ENCODE measurements at regions not wholly inside any gene's neighbourhood (a gene's known extent, or its start where the extent isn't known, plus 50 kb on each side); places are given as distances from the start of the nearest gene placed in this dataset.

GRCh38 chr20:57785061-57785460 lies 75.2 kb upstream of the PMEPA1 start:
- intact Hi-C loops (cut with DNase I), result no loop called here
- H3K36me3 ChIP-seq, result no peaks in the 10 kb centered on the region
- peak in 1 of 2 donors; percentile 41 for DNase-seq (ENCODE audit: low spot score in 2 of 2)
- H3K27me3 ChIP-seq, result no peaks in the 10 kb centered on the region
- no peak overlapping the region for H3K4me3 ChIP-seq
- H3K4me1 ChIP-seq, result no peaks in the 10 kb centered on the region
- H3K27ac ChIP-seq, result no peak overlapping the region
- TF ChIP-seq, protein P1, sequence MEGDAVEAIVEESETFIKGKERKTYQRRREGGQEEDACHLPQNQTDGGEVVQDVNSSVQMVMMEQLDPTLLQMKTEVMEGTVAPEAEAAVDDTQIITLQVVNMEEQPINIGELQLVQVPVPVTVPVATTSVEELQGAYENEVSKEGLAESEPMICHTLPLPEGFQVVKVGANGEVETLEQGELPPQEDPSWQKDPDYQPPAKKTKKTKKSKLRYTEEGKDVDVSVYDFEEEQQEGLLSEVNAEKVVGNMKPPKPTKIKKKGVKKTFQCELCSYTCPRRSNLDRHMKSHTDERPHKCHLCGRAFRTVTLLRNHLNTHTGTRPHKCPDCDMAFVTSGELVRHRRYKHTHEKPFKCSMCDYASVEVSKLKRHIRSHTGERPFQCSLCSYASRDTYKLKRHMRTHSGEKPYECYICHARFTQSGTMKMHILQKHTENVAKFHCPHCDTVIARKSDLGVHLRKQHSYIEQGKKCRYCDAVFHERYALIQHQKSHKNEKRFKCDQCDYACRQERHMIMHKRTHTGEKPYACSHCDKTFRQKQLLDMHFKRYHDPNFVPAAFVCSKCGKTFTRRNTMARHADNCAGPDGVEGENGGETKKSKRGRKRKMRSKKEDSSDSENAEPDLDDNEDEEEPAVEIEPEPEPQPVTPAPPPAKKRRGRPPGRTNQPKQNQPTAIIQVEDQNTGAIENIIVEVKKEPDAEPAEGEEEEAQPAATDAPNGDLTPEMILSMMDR (IDR thresholded peaks at IDR 0.05), result no peak
- H3K9me3 ChIP-seq, result no peaks in the 10 kb centered on the region

DNA sequence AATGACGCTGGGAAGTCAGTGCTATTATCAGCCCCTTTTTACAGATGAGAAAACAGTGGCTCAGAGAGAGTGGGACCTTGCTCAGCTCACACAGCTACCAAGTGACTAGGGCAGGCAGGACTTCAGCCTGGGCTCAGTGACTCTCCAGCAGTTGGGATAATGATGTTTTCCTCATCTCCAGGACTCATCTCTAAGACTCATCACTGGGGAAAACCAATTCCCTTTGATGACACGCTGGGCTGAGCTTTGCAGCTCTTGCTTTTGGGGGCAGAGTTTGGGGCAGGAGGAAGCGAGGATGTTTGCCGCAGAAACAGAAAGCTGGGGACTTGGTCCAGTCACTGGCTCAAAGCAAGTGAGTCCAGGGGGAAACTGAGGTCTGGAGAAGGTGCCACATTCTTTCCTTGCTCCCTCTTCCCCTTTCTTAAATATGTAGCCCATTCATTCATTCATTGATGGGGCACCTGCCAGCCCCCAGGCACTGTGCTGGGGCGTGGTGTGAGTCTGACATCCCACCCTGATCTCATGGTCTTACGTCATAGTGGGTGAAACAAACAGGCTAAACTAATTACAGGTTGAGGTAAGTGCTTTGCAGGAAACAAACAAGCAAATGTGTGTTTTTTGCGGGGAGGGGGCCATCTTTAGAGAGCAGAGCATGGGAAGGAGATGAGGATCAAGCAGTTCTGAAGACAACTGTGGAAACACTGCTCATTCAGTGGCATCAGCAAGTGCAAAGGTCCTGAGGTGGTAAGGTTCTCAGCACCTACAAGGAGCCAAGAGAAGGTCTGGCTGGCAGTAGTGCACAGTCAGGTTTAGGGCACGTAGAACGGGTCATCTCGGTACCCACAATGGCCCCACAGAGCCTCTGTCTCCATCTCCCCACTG lies 74.4 kb upstream of the PMEPA1 start:
- H3K27ac ChIP-seq, result no peak overlapping the region
- no peaks in the 10 kb centered on the region for H3K27me3 ChIP-seq
- intact Hi-C loops (cut with DNase I), result no loop called here
- DNase-seq (ENCODE audit: low spot score in 2 of 2), result peak in 1 of 2 donors; percentile 39
- no peaks in the 10 kb centered on the region for H3K36me3 ChIP-seq
- no peaks in the 10 kb centered on the region for H3K9me3 ChIP-seq
- TF ChIP-seq, protein P1 (IDR thresholded peaks at IDR 0.05), result no peak
- no peaks in the 10 kb centered on the region for H3K4me1 ChIP-seq
- H3K4me3 ChIP-seq, result no peak overlapping the region

DNA sequence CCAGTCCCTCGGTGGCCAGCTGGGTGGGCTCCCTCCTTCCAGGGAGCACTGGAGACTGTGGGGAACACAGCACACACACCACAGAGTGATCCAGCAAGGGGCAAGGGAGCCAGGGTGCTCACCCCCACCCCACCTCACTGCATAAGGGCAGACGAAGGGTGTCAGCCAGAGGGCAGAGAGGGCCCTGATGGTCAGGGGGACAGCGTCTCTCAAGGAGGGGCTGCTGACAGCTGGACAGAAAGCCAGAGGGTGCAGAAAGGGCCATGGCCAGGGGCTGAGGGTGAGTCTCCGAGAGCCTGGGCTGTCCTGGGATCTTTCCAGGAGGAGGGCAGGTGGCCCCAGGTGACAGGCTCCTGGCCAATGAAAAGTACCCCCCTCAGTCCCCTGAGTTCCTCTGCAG lies 73.4 kb upstream of the PMEPA1 start:
- H3K27ac ChIP-seq, result no peak overlapping the region
- intact Hi-C loops (cut with DNase I), result no loop called here
- no peak overlapping the region for H3K4me3 ChIP-seq
- H3K36me3 ChIP-seq, result no peaks in the 10 kb centered on the region
- TF ChIP-seq, protein P1 (IDR thresholded peaks at IDR 0.05), result no peak
- no peaks in the 10 kb centered on the region for H3K4me1 ChIP-seq
- no peaks in the 10 kb centered on the region for H3K27me3 ChIP-seq
- DNase-seq (ENCODE audit: low spot score in 2 of 2), result peak in 1 of 2 donors; percentile 44
- no peaks in the 10 kb centered on the region for H3K9me3 ChIP-seq

GRCh38 chr20:57782631-57783041 lies 72.8 kb upstream of the PMEPA1 start:
- intact Hi-C loops (cut with DNase I), result no loop called here
- no peaks in the 10 kb centered on the region for H3K36me3 ChIP-seq

DNA sequence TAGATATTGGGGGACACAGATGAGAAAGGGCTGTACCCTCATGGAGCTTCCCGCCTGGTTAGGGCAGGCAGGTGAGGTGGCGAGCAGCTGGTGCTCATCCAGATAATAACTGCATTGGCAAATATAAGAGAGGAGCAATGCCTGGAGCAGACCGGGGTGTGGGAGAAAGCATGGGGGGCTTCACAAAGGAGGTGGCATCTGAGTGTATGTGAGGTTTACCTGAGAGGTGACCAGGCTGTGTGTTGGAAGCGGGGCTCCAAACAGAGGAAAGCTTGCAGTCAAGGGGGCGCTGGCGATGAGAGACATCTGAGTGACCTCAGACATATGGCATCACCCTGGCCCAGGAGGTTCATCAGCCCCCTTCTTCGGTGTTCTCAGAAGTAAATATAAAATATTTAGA lies 72.1 kb upstream of the PMEPA1 start:
- intact Hi-C loops (cut with DNase I), result no loop called here
- Histone ChIP-seq H3K27me3 (no peaks in the 10 kb centered on the region), H3K9me3 (no peaks in the 10 kb centered on the region), H3K36me3 (no peaks in the 10 kb centered on the region), H3K4me3 (no peak overlapping the region), H3K27ac (no peak overlapping the region), H3K4me1 (no peaks in the 10 kb centered on the region)
- peak in 1 of 2 donors; percentile 24 for DNase-seq (ENCODE audit: low spot score in 2 of 2)
- TF ChIP-seq, protein P1 (IDR thresholded peaks at IDR 0.05), result no peak

More at GRCh38 chr20:57782631-57783041, 72.8 kb upstream of the PMEPA1 start:
- H3K27ac ChIP-seq, result no peak overlapping the region
- no peaks in the 10 kb centered on the region for H3K4me1 ChIP-seq
- peak in 1 of 2 donors; percentile 52 for DNase-seq (ENCODE audit: low spot score in 2 of 2)
- TF ChIP-seq, protein P1 (IDR thresholded peaks at IDR 0.05), result no peak
- no peaks in the 10 kb centered on the region for H3K27me3 ChIP-seq
- H3K9me3 ChIP-seq, result no peaks in the 10 kb centered on the region
- no peak overlapping the region for H3K4me3 ChIP-seq

Data from ascending aorta (tissue), 2 donors.